ENCODE measurements at regions not wholly inside any gene's neighbourhood (a gene's known extent, or its start where the extent isn't known, plus 50 kb on each side); places are given as distances from the start of the nearest gene placed in this dataset.

GRCh38 chr20:6241591-6241990, 118.8 kb upstream of the FERMT1 start:
- H3K9me3 Mint-ChIP-seq, result peaks cover 0 to 6% (median 0%) of the 10 kb centered on the region in 7 donors
- H3K27ac Mint-ChIP-seq, result no peak overlapping the region
- H3K9ac ChIP-seq (ENCODE audit: insufficient read depth, low read length, poor library complexity, severe bottlenecking), result no peak overlapping the region
- no peaks in the 10 kb centered on the region for H3K36me3 ChIP-seq (replicated peaks in 1 of 2; ENCODE audit: control insufficient read depth in 1 of 2, insufficient read depth in 2 of 2, low read length in 2 of 2)
- H3K36me3 Mint-ChIP-seq, result no peaks in the 10 kb centered on the region
- H3K27me3 ChIP-seq (ENCODE audit: control insufficient read depth in 2 of 2, insufficient read depth in 2 of 2, low read length in 2 of 2), result peaks cover 0 to 2% of the 10 kb centered on the region in 2 donors
- no peak overlapping the region for H3K4me2 ChIP-seq (replicated peaks; ENCODE audit: extremely low read depth, low read length, poor library complexity, severe bottlenecking)
- no peak for DNase-seq
- TF ChIP-seq CTCF (IDR thresholded peaks at IDR 0.05), result no peak
- intact Hi-C loops (cut with micrococcal nuclease), result no loop called here
- H3K9me3 ChIP-seq (replicated peaks in 1 of 2; ENCODE audit: control insufficient read depth in 1 of 2, insufficient read depth in 1 of 2, low read length in 2 of 2), result no peaks in the 10 kb centered on the region
- no peak overlapping the region for H3K4me3 Mint-ChIP-seq
- H3K27me3 Mint-ChIP-seq (ENCODE audit: low read depth in 3 of 3), result peaks cover 0 to 2% (median 2%) of the 10 kb centered on the region in 3 donors
- H3K79me2 ChIP-seq (ENCODE audit: insufficient read depth, low read length), result no peaks in the 10 kb centered on the region
- 100% methylated on average over 1 of the region's 1 CpG for WGBS (ENCODE audit: insufficient coverage)
- H4K20me1 ChIP-seq (ENCODE audit: insufficient read depth, low read length), result no peaks in the 10 kb centered on the region
- no peak overlapping the region for H3K4me3 ChIP-seq (replicated peaks in 1 of 3; ENCODE audit: low read depth in 2 of 3, low read length in 3 of 3)
- H3K4me1 Mint-ChIP-seq, result no peaks in the 10 kb centered on the region
- no peak overlapping the region for H3K27ac ChIP-seq (ENCODE audit: low read depth in 1 of 2, low read length in 2 of 2)
- H3K4me1 ChIP-seq (ENCODE audit: control insufficient read depth in 1 of 2, insufficient read depth in 2 of 2, low read length in 2 of 2), result no peaks in the 10 kb centered on the region
- H2AFZ ChIP-seq (ENCODE audit: insufficient read depth, low read depth, low read length, poor library complexity, severe bottlenecking), result no peak overlapping the region

GRCh38 chr20:6240059-6240458, 117.2 kb upstream of the FERMT1 start:
- Histone ChIP-seq H4K20me1 (ENCODE audit: insufficient read depth, low read length) (no peaks in the 10 kb centered on the region), H2AFZ (ENCODE audit: insufficient read depth, low read depth, low read length, poor library complexity, severe bottlenecking) (no peak overlapping the region), H3K4me3 (replicated peaks in 1 of 3; ENCODE audit: low read depth in 2 of 3, low read length in 3 of 3) (no peak overlapping the region), H3K79me2 (ENCODE audit: insufficient read depth, low read length) (no peaks in the 10 kb centered on the region), H3K27me3 (ENCODE audit: control insufficient read depth in 2 of 2, insufficient read depth in 2 of 2, low read length in 2 of 2) (peaks cover 2% of the 10 kb centered on the region in 2 donors), H3K27ac (ENCODE audit: low read depth in 1 of 2, low read length in 2 of 2) (no peak overlapping the region), H3K9ac (ENCODE audit: insufficient read depth, low read length, poor library complexity, severe bottlenecking) (no peak overlapping the region), H3K36me3 (replicated peaks in 1 of 2; ENCODE audit: control insufficient read depth in 1 of 2, insufficient read depth in 2 of 2, low read length in 2 of 2) (no peaks in the 10 kb centered on the region), H3K4me1 (ENCODE audit: control insufficient read depth in 1 of 2, insufficient read depth in 2 of 2, low read length in 2 of 2) (no peaks in the 10 kb centered on the region), H3K9me3 (replicated peaks in 1 of 2; ENCODE audit: control insufficient read depth in 1 of 2, insufficient read depth in 1 of 2, low read length in 2 of 2) (no peaks in the 10 kb centered on the region), H3K4me2 (replicated peaks; ENCODE audit: extremely low read depth, low read length, poor library complexity, severe bottlenecking) (no peak overlapping the region)
- Mint-ChIP-seq H3K27me3 (ENCODE audit: low read depth in 3 of 3) (peaks cover 0 to 2% (median 2%) of the 10 kb centered on the region in 3 donors), H3K4me3 (no peak overlapping the region), H3K9me3 (peaks cover 0 to 4% (median 0%) of the 10 kb centered on the region in 7 donors), H3K4me1 (no peaks in the 10 kb centered on the region), H3K36me3 (no peaks in the 10 kb centered on the region), H3K27ac (no peak overlapping the region)
- no peak for TF ChIP-seq CTCF (IDR thresholded peaks at IDR 0.05)
- whole genome bisulfite sequencing (ENCODE audit: insufficient coverage), result 96% methylated on average over 3 of the region's 3 CpGs
- DNase-seq, result no peak
- intact Hi-C loops (cut with micrococcal nuclease), result no loop called here

Measured in CD14-positive monocyte (primary cell).